GM12878 (cell line): ENCODE measurements at regions not wholly inside any gene's neighbourhood (a gene's known extent, or its start where the extent isn't known, plus 50 kb on each side); places are given as distances from the start of the nearest gene placed in this dataset.

ENCODE experiments used
- BCL11A ChIP-seq: IDR thresholded peaks from 2 replicates; pipeline ENCODE4 v1.6.1; 2011; ENCODE audit warnings: low read depth, low read length
- CTCF ChIP-seq, 3 experiments: IDR thresholded peaks in 2 of 3; conservative IDR thresholded peaks in 1 of 3; 2 replicates each; pipeline ENCODE4 v1.5.1; 2011; ENCODE audit warnings: low read depth in 3 of 3, low read length in 3 of 3, mild to moderate bottlenecking in 3 of 3, control low read depth in 2 of 3, moderate library complexity in 2 of 3, inconsistent platforms in 1 of 3, mixed read lengths in 1 of 3; ENCODE audit not compliant: control insufficient read depth in 2 of 3, insufficient read depth in 1 of 3; ENCODE audit errors: extremely low read depth in 1 of 3
- E4F1 ChIP-seq: fragments of 450-650 bp; IDR thresholded peaks from 2 replicates; pipeline ENCODE4 v1.6.1; 2018; ENCODE audit warnings: borderline replicate concordance, mild to moderate bottlenecking; ENCODE audit not compliant: partially characterized antibody
- FOS ChIP-seq: IDR thresholded peaks from 3 replicates; pipeline ENCODE4 v1.6.1; 2011; ENCODE audit warnings: borderline replicate concordance; ENCODE audit not compliant: insufficient read length; ENCODE audit errors: extremely low read depth
- POU2F2 ChIP-seq: IDR thresholded peaks from 3 replicates; pipeline ENCODE4 v1.6.1; 2011; ENCODE audit warnings: low read depth, mild to moderate bottlenecking, low read length, borderline replicate concordance
- SIX5 ChIP-seq: IDR thresholded peaks from 2 replicates; pipeline ENCODE4 v1.6.1; 2011; ENCODE audit warnings: mild to moderate bottlenecking, low read depth, low read length, moderate library complexity; ENCODE audit not compliant: severe bottlenecking
- SKIL ChIP-seq: fragments of 450-650 bp; IDR thresholded peaks from 2 replicates; pipeline ENCODE4 v1.6.1; 2017; ENCODE audit warnings: mild to moderate bottlenecking, low read depth, inconsistent platforms; ENCODE audit not compliant: poor library complexity, severe bottlenecking

GRCh38 chr12:60421741-60422140, 825.9 kb downstream of the SLC16A7 start (continued):
- TF ChIP-seq SKIL, result no peak
- no peak for TF ChIP-seq E4F1
- TF ChIP-seq BCL11A, result no peak
- TF ChIP-seq CTCF (IDR thresholded peaks at IDR 0.05 in 2 of 3, conservative IDR thresholded peaks at IDR 0.05 in 1 of 3; ENCODE audit: control insufficient read depth in 2 of 3, extremely low read depth in 1 of 3, insufficient read depth in 1 of 3, low read depth in 3 of 3, low read length in 3 of 3), result no peak; a peak in 1 of 6 replicates
- TF ChIP-seq SIX5, result no peak
- no peak for TF ChIP-seq POU2F2
- TF ChIP-seq FOS, result no peak
